NOMO-1 treated with dmso at 0.1 percent for 144 hours (cell line): ENCODE measurements at regions not wholly inside any gene's neighbourhood (a gene's known extent, or its start where the extent isn't known, plus 50 kb on each side); places are given as distances from the start of the nearest gene placed in this dataset.

ENCODE experiments used
- DNase-seq: peaks from one replicate; lab custom pipeline; 2025; ENCODE audit not compliant: unreplicated experiment; lab: John Stamatoyannopoulos, UW

- DNase-seq, result no peak
These were observed 131.4 kb upstream of the RUNX3 start for GRCh38 chr1:25061261-25061995.

GRCh38 chr1:25057188-25057587 is 127.1 kb upstream of the RUNX3 start:
- no peak for DNase-seq

GRCh38 chr1:25056536-25056935 is 126.5 kb upstream of the RUNX3 start:
- DNase-seq, result no peak

DNA sequence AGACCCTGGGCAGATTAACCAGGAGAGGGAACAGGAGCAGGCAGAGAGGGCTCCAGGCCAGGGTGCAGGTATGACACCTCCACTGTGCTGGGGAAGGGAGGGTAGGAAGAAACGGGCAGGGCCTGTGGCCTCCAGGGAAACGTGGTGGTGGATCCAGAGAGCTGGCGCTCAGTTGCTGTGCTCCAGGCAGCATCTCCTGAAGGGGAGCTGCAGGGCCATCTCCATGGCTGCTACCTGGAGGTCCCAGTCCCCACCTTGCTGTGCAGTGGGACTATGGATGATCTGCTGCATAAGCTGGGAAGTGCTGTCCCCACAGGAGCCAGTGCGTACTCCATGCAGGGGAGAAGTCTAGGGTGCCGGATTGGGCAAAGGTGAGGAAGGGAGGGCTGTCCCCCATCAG is 125.9 kb upstream of the RUNX3 start:
- no peak for DNase-seq

DNA sequence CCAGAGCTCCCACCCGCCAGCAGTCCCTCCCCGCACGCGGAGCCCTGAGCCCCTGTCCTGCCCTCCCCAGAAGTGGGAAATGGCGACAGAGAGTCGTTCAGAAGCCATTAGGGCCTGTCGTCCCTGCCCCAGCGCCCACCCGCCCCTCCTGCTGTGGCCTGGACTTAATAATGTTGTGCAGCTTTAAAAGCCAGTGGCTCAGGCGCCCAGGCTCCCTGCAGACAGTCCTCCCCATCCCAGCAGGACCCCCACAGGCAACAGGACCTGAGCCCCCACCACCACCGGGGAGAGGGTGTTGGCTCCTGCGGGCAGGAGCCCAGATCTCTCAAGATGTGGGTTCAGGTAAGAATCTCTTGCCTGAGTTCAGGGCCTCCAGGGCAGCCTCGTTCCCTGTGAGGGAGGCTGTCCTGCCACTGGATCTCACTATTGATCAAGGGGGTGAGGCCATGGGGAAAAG is 125.3 kb upstream of the RUNX3 start:
- DNase-seq, result no peak

DNA sequence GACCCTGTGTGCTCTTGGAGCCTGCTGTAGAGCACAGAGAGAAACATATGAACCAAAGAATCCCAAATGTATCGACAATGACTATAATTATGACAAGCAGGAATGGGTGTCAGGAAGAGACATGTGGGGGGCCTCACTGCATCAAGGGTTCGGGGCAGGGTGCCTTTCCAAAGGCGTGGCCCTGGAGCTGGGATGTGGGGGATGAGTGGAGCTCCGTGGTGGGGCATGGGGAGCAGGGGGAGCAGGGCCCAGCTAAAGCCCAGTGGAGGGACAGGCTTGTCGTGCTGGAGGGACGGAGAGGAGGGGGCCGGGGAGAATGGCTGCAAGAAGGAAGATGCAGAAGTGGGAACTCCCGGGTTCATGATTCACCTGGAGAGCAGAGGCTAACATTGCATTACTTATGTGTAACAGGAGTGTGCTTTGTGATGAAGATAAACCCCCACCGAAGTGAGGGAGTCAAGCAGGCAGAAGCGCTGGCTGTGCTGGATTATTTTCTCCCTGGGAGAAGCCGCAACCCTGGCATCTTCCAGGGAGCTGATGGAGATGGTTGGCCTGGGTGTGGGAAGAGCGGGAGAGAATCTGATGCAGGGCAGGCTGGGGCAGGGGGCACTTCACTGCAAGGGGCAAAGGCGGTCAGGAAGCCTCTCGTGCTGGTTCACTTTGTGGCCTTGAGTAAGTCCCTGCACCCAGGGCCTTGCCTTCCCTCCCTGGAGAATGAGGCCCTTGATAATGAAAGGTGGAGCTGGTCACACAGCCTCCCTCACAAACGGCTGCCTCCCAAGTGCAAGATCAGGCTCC is 124.6 kb upstream of the RUNX3 start:
- DNase-seq, result no peak

DNA sequence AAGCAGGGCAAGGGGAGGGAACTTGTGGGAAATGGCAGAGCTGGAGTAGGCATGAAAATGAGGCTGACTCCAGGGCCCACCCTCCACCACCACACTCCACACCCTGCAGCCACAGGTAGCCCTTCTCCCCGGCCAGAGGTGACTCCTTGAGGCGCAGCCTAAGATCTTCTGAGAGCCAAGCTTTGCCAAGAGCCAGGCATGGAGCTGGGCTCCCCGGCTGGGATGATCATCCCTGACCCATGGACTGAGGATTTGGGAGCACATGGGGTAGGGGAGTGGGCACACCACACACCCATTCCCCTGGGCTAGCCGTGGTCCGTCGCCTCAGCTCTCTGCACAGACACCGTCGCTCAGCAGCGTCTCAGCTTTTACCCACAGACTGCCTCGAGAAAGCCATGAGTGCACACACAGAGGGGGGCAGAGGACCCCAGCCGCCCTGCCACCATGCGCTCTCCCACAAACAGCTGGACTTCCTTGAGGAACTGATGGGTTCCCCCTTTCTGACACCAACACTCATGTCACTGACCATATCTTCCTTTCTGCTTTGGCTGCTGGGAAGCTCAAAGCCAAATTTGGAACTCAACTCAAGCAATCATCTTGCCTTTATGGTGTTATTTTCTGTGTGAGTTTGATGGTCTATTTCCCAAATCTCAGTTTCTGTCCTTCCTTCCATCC is 123.6 kb upstream of the RUNX3 start:
- no peak for DNase-seq

GRCh38 chr1:25051906-25052305 is 121.8 kb upstream of the RUNX3 start:
- no peak for DNase-seq

GRCh38 chr1:25051504-25051903 is 121.4 kb upstream of the RUNX3 start:
- DNase-seq, result no peak

DNA sequence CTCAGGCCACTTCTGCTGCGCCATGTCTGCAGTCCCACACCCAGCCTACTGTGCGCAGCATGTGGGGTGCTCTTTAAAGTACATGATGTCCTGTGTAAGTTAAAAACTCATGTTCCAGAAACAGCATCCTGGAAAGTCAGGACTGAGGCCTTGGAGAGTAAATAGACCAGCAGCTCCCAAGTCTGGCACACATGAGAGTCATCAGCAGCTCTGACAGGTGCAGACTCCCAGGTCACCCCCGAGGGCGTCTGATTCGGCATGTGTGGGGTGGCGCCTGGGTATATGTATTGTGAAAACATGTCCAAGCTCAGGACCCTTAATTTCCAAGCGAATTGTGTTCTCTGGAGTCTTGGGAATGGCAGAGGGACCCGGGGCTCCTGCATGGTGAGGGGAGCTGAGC is 120.1 kb upstream of the RUNX3 start:
- no peak for DNase-seq

DNA sequence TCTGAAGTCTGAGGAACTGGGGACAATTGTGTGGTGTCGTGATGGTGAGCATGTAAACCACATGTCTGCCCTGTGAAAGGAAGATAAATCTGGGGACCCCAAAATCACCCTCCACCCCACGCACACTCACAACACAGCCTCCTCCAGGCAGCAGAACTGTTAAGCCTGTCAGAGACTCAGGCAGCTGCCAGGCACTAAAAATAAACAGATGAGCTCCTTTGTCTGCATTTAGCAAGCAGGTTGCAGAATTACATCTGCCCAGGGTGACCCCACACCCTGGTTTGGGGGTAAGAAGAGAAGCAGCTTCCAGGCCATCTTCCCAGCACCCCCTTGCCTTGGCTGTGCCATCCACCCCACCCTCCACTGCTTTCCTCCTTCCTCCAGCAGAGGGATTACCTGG is 119.1 kb upstream of the RUNX3 start:
- no peak for DNase-seq

DNA sequence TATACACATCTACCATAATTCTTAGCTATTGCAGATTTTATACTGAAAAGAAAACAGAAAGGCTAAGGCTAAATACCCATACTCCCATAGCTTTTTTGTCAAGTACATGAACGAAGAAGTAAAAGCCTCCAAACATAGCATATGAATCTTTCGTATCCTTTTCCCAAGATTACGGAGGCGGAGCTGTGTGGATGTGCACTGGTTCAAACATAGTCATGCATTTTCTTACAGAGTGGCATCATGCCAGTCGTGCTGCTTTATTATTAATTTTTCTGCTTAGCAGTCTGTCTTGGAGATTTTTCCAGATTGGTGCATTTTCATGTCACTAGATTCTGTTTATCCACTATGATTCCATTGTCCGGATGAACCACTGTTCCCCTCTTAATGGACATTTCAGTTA is 118.7 kb upstream of the RUNX3 start:
- DNase-seq, result no peak

DNA sequence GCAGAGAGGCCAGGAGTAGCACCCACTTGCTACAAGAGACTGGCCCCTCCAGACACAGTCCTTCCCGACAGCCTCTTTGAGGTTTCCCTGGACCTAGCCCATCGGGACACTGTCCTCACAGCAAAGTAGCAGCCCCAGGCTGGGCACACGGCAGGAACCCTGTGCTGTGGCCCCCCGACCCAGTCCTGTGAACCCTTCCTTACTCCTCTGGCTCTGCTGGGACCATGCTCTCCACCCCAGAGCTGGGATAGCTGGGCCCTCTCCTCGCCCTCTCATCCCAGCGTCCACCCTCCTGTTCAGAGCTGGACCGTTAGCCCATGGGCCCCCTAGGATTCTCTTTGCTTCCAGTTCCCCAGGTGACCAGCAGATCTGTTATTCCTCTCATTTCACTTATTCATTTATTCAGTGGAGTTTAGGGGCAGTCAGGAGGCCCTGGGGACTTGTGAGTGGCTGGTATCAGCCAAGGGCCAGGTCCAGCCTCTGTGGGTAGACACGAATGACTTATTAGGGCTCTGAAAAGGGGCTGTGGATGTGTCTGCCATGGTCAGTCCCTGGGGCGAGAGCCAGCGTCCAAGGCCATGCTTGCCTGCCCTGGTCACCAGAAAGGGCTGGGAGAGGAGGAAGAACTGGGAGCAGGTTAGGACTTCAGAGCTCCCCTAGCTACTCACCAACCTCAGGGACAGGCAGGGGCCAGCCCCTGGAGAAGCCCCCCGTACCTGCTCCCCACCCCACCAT is 117.6 kb upstream of the RUNX3 start:
- no peak for DNase-seq

GRCh38 chr1:25046194-25046532 is 116.1 kb upstream of the RUNX3 start:
- DNase-seq, result no peak

GRCh38 chr1:25045480-25046193 is 115.6 kb upstream of the RUNX3 start:
- no peak for DNase-seq

DNA sequence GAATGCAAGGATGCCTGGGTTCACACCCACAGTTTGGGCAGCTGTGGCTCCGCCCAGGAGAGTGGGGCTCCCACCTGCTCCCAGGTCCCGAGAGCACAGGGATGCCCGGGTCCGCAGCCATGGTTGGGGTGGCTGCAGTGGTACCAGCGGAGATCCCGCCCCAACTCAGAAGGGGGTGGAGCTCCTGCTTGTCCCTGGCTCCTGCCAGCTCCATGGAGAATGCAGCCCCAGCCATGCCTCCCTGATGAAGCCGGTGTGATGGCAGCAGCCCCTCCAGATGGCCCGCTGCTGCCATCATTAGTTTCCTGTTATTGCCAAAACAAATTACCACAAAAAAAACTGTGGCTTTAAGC is 113.1 kb upstream of the RUNX3 start:
- no peak for DNase-seq

GRCh38 chr1:25042331-25043227 is 112.5 kb upstream of the RUNX3 start:
- DNase-seq, result no peak

DNA sequence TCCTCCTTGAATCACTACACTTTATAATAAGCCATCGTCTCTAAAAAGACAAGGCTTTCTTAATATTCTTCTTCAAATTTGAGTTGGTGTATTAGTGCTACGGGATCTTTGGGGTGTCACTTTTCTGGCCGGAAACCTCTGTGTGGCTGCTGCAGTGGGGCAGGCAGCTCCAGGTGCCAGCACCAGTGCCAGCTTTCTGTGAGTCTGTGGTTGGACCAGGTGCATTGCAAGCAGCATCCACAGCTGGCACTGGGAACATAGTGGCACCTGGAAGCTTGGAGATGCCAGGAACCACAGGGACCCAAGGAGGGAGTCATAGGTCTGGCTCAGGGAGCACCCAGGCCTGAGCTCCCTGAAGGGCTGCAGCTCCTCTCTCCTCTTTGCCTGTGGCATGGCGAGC is 111.8 kb upstream of the RUNX3 start:
- no peak for DNase-seq

- DNase-seq, result no peak
These were observed 110.1 kb upstream of the RUNX3 start for GRCh38 chr1:25040122-25040685.

DNA sequence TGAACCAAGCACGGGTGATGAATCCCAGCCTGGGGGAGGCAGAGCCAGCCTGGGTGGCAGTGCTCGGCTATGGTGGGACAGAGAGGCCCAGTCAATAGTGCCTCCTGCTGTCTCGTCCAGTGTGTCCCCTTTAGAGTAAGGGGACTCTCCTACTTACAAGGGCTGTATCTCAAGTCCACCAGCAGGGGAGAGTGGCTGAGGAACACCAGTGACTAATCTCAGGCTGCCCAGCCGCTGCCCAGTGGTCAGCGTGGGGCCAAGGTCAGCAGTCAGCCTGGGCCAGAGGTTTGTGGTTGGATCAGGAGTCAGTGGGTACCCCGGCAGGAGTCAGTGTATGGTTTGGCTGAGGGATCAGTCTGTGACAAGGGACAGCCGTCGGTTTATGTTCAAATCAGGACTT is 109.2 kb upstream of the RUNX3 start:
- DNase-seq, result no peak
